GM19324 (cell line): ENCODE measurements at regions not wholly inside any gene's neighbourhood (a gene's known extent, or its start where the extent isn't known, plus 50 kb on each side); places are given as distances from the start of the nearest gene placed in this dataset.
"Not testable (repeated sequence)": the region's sequence is repeated elsewhere in the genome, so short reads cannot be mapped to it uniquely, and the experiment has no call there.

Experiments
- ATAC-seq: cut with Tn5 transposase; IDR thresholded peaks from one replicate; pipeline ENCODE4 v1.9.1; 2021; ENCODE audit warnings: mild to moderate bottlenecking, moderate library complexity; ENCODE audit not compliant: unreplicated experiment, low FRiP score

- no peak for ATAC-seq
Observed at GRCh38 chr5:168142402-168142801, 149.0 kb upstream of the WWC1 start.

GRCh38 chr5:168143521-168143920, 147.9 kb upstream of the WWC1 start:
- ATAC-seq, result not testable (repeated sequence)

- no peak for ATAC-seq
Observed at GRCh38 chr5:168147106-168147505, 144.3 kb upstream of the WWC1 start.

GRCh38 chr5:168147568-168148360, 143.7 kb upstream of the WWC1 start:
- no peak for ATAC-seq

- ATAC-seq, result no peak
Observed at GRCh38 chr5:168151041-168151440, 140.4 kb upstream of the WWC1 start.

- ATAC-seq, result no peak
Observed at GRCh38 chr5:168152660-168153059, 138.8 kb upstream of the WWC1 start.

GRCh38 chr5:168153263-168153875, 138.1 kb upstream of the WWC1 start:
- no peak for ATAC-seq

GRCh38 chr5:168153876-168154270, 137.6 kb upstream of the WWC1 start:
- ATAC-seq, result no peak

- ATAC-seq, result no peak
Observed at GRCh38 chr5:168155585-168155984, 135.9 kb upstream of the WWC1 start.

- ATAC-seq, result no peak
Observed at GRCh38 chr5:168156170-168156569, 135.3 kb upstream of the WWC1 start.

GRCh38 chr5:168157141-168157540, 134.3 kb upstream of the WWC1 start:
- no peak for ATAC-seq

- no peak for ATAC-seq
Observed at GRCh38 chr5:168159425-168159824, 132.0 kb upstream of the WWC1 start.

- no peak for ATAC-seq
Observed at GRCh38 chr5:168162464-168162863, 129.0 kb upstream of the WWC1 start.

- no peak for ATAC-seq
Observed at GRCh38 chr5:168163966-168164365, 127.5 kb upstream of the WWC1 start.

GRCh38 chr5:168165221-168165914, 126.1 kb upstream of the WWC1 start:
- ATAC-seq, result no peak

- ATAC-seq, result no peak
Observed at GRCh38 chr5:168165977-168166376, 125.5 kb upstream of the WWC1 start.

- no peak for ATAC-seq
Observed at GRCh38 chr5:168167338-168167737, 124.1 kb upstream of the WWC1 start.

- no peak for ATAC-seq
Observed at GRCh38 chr5:168168978-168169698, 122.3 kb upstream of the WWC1 start.

GRCh38 chr5:168169791-168170190, 121.7 kb upstream of the WWC1 start:
- ATAC-seq, result no peak

- ATAC-seq, result no peak
Observed at GRCh38 chr5:168171901-168172759, 119.3 kb upstream of the WWC1 start.
